ENCODE measurements at regions not wholly inside any gene's neighbourhood (a gene's known extent, or its start where the extent isn't known, plus 50 kb on each side); places are given as distances from the start of the nearest gene placed in this dataset.

- Histone ChIP-seq H4K91ac (ENCODE audit: low read depth, low read length) (no peak overlapping the region), H3K36me3 (ENCODE audit: control insufficient read depth in 1 of 2, insufficient read depth in 2 of 2, low read length in 2 of 2) (no peaks in the 10 kb centered on the region), H4K8ac (ENCODE audit: low read depth, low read length) (no peak overlapping the region), H2AFZ (ENCODE audit: insufficient read depth, low read length, poor library complexity) (no peak overlapping the region), H3K4me2 (ENCODE audit: low read length) (no peak overlapping the region), H2BK12ac (ENCODE audit: low read length) (no peak overlapping the region), H3K27ac (ENCODE audit: low read depth, low read length) (no peak overlapping the region), H3K23ac (ENCODE audit: low read length) (no peak overlapping the region), H2AK5ac (ENCODE audit: low read length) (no peak overlapping the region), H3K4ac (ENCODE audit: low read depth, low read length) (no peak overlapping the region), H3K9ac (ENCODE audit: low read length) (no peak overlapping the region), H3K9me3 (ENCODE audit: insufficient read depth, low read depth, low read length) (no peaks in the 10 kb centered on the region), H3K18ac (ENCODE audit: low read length) (no peak overlapping the region), H4K12ac (ENCODE audit: low read depth, low read length) (no peak overlapping the region), H2BK5ac (ENCODE audit: low read depth, low read length, poor library complexity) (no peak overlapping the region), H3K27me3 (ENCODE audit: insufficient read depth, low read length) (no peaks in the 10 kb centered on the region), H3K14ac (ENCODE audit: low read length) (no peak overlapping the region), H3K79me2 (ENCODE audit: control insufficient read depth, insufficient read depth, low read length, poor library complexity) (no peaks in the 10 kb centered on the region), H3K4me3 (ENCODE audit: low read depth, low read length) (no peak overlapping the region), H3K79me1 (ENCODE audit: low read length) (no peaks in the 10 kb centered on the region), H3K4me1 (ENCODE audit: control insufficient read depth in 1 of 2, insufficient read depth in 2 of 2, low read length in 2 of 2) (no peaks in the 10 kb centered on the region), H2BK120ac (ENCODE audit: insufficient read depth, low read length, poor library complexity) (no peak overlapping the region)
- WGBS (ENCODE audit: extremely low coverage, insufficient coverage, insufficient read length), result no CpG with 5 or more reads among the region's 4 CpGs
- no peak for DNase-seq
These were observed 457.4 kb upstream of the TEX13C start for GRCh38 chrX:124862301-124862700.

GRCh38 chrX:124863303-124863702, 456.4 kb upstream of the TEX13C start:
- Histone ChIP-seq H3K23ac (ENCODE audit: low read length) (no peak overlapping the region), H3K9ac (ENCODE audit: low read length) (no peak overlapping the region), H3K4ac (ENCODE audit: low read depth, low read length) (no peak overlapping the region), H3K9me3 (ENCODE audit: insufficient read depth, low read depth, low read length) (no peaks in the 10 kb centered on the region), H3K4me1 (ENCODE audit: control insufficient read depth in 1 of 2, insufficient read depth in 2 of 2, low read length in 2 of 2) (no peaks in the 10 kb centered on the region), H3K27ac (ENCODE audit: low read depth, low read length) (no peak overlapping the region), H3K4me3 (ENCODE audit: low read depth, low read length) (no peak overlapping the region), H3K79me2 (ENCODE audit: control insufficient read depth, insufficient read depth, low read length, poor library complexity) (no peaks in the 10 kb centered on the region), H2BK12ac (ENCODE audit: low read length) (no peak overlapping the region), H4K12ac (ENCODE audit: low read depth, low read length) (no peak overlapping the region), H4K91ac (ENCODE audit: low read depth, low read length) (no peak overlapping the region), H3K14ac (ENCODE audit: low read length) (no peak overlapping the region), H2AK5ac (ENCODE audit: low read length) (no peak overlapping the region), H3K27me3 (ENCODE audit: insufficient read depth, low read length) (no peaks in the 10 kb centered on the region), H4K8ac (ENCODE audit: low read depth, low read length) (no peak overlapping the region), H2AFZ (ENCODE audit: insufficient read depth, low read length, poor library complexity) (no peak overlapping the region), H3K4me2 (ENCODE audit: low read length) (no peak overlapping the region), H3K79me1 (ENCODE audit: low read length) (no peaks in the 10 kb centered on the region), H3K36me3 (ENCODE audit: control insufficient read depth in 1 of 2, insufficient read depth in 2 of 2, low read length in 2 of 2) (no peaks in the 10 kb centered on the region), H2BK5ac (ENCODE audit: low read depth, low read length, poor library complexity) (no peak overlapping the region), H3K18ac (ENCODE audit: low read length) (no peak overlapping the region), H2BK120ac (ENCODE audit: insufficient read depth, low read length, poor library complexity) (no peak overlapping the region)
- no peak for DNase-seq
- no CpG with 5 or more reads among the region's 5 CpGs for WGBS (ENCODE audit: extremely low coverage, insufficient coverage, insufficient read length)

DNA sequence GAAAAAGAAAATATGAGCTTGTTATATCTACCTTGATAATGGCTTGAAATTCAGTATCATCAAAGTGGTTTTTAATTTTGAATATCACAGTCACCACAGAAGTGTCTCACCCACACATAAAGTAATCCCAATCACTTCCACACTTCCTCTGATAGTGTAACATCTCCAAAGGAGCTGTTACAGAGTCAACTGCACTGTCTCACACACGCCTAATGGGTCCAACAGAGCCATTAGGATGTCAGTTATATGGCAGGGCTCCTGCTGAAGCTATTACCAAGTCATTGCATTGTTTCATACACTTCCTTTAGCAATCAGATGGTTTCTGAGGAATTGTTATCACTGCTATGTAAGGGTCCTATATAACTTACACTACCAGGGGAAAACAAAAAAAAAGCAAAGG, 432.1 kb upstream of the TEX13C start:
- H3K27me3 ChIP-seq (ENCODE audit: insufficient read depth, low read length), result no peaks in the 10 kb centered on the region
- no peaks in the 10 kb centered on the region for H3K79me2 ChIP-seq (ENCODE audit: control insufficient read depth, insufficient read depth, low read length, poor library complexity)
- H3K18ac ChIP-seq (ENCODE audit: low read length), result no peak overlapping the region
- no peak overlapping the region for H3K23ac ChIP-seq (ENCODE audit: low read length)
- no peak overlapping the region for H2BK5ac ChIP-seq (ENCODE audit: low read depth, low read length, poor library complexity)
- H4K8ac ChIP-seq (ENCODE audit: low read depth, low read length), result no peak overlapping the region
- H3K14ac ChIP-seq (ENCODE audit: low read length), result no peak overlapping the region
- H3K9ac ChIP-seq (ENCODE audit: low read length), result no peak overlapping the region
- no peak overlapping the region for H3K27ac ChIP-seq (ENCODE audit: low read depth, low read length)
- no peak overlapping the region for H2BK12ac ChIP-seq (ENCODE audit: low read length)
- no peak overlapping the region for H2AFZ ChIP-seq (ENCODE audit: insufficient read depth, low read length, poor library complexity)
- H4K91ac ChIP-seq (ENCODE audit: low read depth, low read length), result no peak overlapping the region
- no peak overlapping the region for H4K12ac ChIP-seq (ENCODE audit: low read depth, low read length)
- no peak overlapping the region for H3K4me2 ChIP-seq (ENCODE audit: low read length)
- H3K4ac ChIP-seq (ENCODE audit: low read depth, low read length), result no peak overlapping the region
- H3K4me1 ChIP-seq (ENCODE audit: control insufficient read depth in 1 of 2, insufficient read depth in 2 of 2, low read length in 2 of 2), result no peaks in the 10 kb centered on the region
- no CpG with 5 or more reads among the region's 1 CpG for WGBS (ENCODE audit: extremely low coverage, insufficient coverage, insufficient read length)
- no peak overlapping the region for H3K4me3 ChIP-seq (ENCODE audit: low read depth, low read length)
- no peak for DNase-seq
- H3K36me3 ChIP-seq (ENCODE audit: control insufficient read depth in 1 of 2, insufficient read depth in 2 of 2, low read length in 2 of 2), result no peaks in the 10 kb centered on the region
- H3K79me1 ChIP-seq (ENCODE audit: low read length), result no peaks in the 10 kb centered on the region
- H2AK5ac ChIP-seq (ENCODE audit: low read length), result no peak overlapping the region
- no peaks in the 10 kb centered on the region for H3K9me3 ChIP-seq (ENCODE audit: insufficient read depth, low read depth, low read length)
- no peak overlapping the region for H2BK120ac ChIP-seq (ENCODE audit: insufficient read depth, low read length, poor library complexity)

DNA sequence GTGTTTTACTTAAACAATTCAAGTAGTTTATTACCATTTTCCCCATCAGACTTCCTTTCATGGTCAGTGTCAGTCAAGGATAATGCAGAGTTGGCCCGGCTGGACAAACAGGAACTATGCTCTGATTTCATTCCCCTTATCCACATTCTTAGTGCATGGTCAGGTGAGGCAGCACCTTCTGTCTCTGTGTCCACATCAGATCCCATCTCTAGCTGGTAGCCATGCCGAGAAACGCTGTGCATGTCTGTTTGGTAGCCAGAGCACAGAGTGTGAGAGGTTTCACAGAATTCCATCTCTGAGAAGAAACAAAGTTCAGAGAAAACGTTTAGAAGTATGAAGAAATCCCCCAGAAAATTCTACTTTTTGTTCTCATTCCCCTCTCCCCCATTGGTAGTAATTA, 423.7 kb upstream of the TEX13C start:
- Histone ChIP-seq H3K18ac (ENCODE audit: low read length) (no peak overlapping the region), H3K14ac (ENCODE audit: low read length) (no peak overlapping the region), H3K4ac (ENCODE audit: low read depth, low read length) (no peak overlapping the region), H4K12ac (ENCODE audit: low read depth, low read length) (no peak overlapping the region), H4K91ac (ENCODE audit: low read depth, low read length) (no peak overlapping the region), H2AFZ (ENCODE audit: insufficient read depth, low read length, poor library complexity) (no peak overlapping the region), H3K79me2 (ENCODE audit: control insufficient read depth, insufficient read depth, low read length, poor library complexity) (no peaks in the 10 kb centered on the region), H3K27me3 (ENCODE audit: insufficient read depth, low read length) (no peaks in the 10 kb centered on the region), H2BK5ac (ENCODE audit: low read depth, low read length, poor library complexity) (no peak overlapping the region), H4K8ac (ENCODE audit: low read depth, low read length) (no peak overlapping the region), H3K79me1 (ENCODE audit: low read length) (no peaks in the 10 kb centered on the region), H3K23ac (ENCODE audit: low read length) (no peak overlapping the region), H3K9ac (ENCODE audit: low read length) (no peak overlapping the region), H3K9me3 (ENCODE audit: insufficient read depth, low read depth, low read length) (no peaks in the 10 kb centered on the region), H3K27ac (ENCODE audit: low read depth, low read length) (no peak overlapping the region), H2BK12ac (ENCODE audit: low read length) (no peak overlapping the region), H3K4me3 (ENCODE audit: low read depth, low read length) (no peak overlapping the region), H3K36me3 (ENCODE audit: control insufficient read depth in 1 of 2, insufficient read depth in 2 of 2, low read length in 2 of 2) (no peaks in the 10 kb centered on the region), H2BK120ac (ENCODE audit: insufficient read depth, low read length, poor library complexity) (no peak overlapping the region), H3K4me1 (ENCODE audit: control insufficient read depth in 1 of 2, insufficient read depth in 2 of 2, low read length in 2 of 2) (no peaks in the 10 kb centered on the region), H3K4me2 (ENCODE audit: low read length) (no peak overlapping the region), H2AK5ac (ENCODE audit: low read length) (no peak overlapping the region)
- no peak for DNase-seq
- WGBS (ENCODE audit: extremely low coverage, insufficient coverage, insufficient read length), result no CpG with 5 or more reads among the region's 4 CpGs

Measured in trophoblast cell (in vitro differentiated cells and primary cell).